Large intestine (tissue), 3 donors: ENCODE measurements at regions not wholly inside any gene's neighbourhood (a gene's known extent, or its start where the extent isn't known, plus 50 kb on each side); places are given as distances from the start of the nearest gene placed in this dataset.

ENCODE experiments used
- DNase-seq, 2 donors: peaks; one replicate each; pipeline versions ENCODE4 v3.0.0 to v3.0.0-alpha.2; 2013
- H3K27ac ChIP-seq: one replicate; pipeline ENCODE4 v1.5.1; 2013; ENCODE audit warnings: low read length
- H3K27me3 ChIP-seq: 2 replicates; pipeline ENCODE4 v1.6.1; 2013; ENCODE audit warnings: low read length; ENCODE audit not compliant: control insufficient read depth, insufficient read depth
- H3K36me3 ChIP-seq: 2 replicates; pipeline ENCODE4 v1.6.1; 2013; ENCODE audit warnings: low read length; ENCODE audit not compliant: control insufficient read depth, insufficient read depth
- H3K4me1 ChIP-seq: one replicate; pipeline ENCODE4 v1.6.1; 2013; ENCODE audit warnings: low read length; ENCODE audit not compliant: control insufficient read depth, insufficient read depth
- H3K4me3 ChIP-seq: one replicate; pipeline ENCODE4 v1.5.1; 2013; ENCODE audit warnings: low read length
- H3K9me3 ChIP-seq: one replicate; pipeline ENCODE4 v1.6.1; 2013; ENCODE audit warnings: mild to moderate bottlenecking, low read depth, low read length, moderate library complexity; ENCODE audit not compliant: control insufficient read depth
- whole genome bisulfite sequencing: methylation state at CpG from one replicate; pipeline ENCODE4 v1.1.5; 2013; ENCODE audit warnings: low lambda C conversion rate; ENCODE audit not compliant: insufficient coverage; 5-methylcytosine and 5-hydroxymethylcytosine counted together

DNA sequence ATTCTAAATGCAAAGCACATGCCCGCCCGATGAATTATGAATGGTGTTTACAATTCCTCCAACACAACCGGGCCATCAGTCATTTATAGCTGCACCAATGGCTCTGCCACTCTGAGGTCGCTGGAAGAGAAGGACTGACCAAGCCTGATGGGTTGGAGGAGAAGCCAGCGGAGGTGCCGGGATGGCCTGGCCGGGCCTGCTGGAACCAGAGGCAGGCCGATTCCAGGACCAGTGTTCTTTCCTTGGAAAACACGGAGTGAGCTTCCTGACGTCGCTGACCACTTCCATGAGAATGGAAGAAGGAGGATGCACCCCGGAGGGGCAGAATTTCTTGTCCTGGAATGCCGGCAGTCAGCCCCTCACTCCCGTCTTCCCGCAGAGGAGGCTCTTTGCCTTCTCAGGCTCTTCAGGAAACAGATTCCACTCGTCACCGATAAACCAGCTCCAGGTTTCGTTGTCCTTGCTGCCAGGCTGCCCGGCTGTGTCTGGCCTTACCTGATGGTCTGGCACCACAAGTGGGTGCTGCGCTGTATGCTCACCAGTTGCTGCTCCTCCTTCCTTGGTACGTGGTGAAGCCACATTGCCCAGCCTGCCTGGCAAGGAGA is 358.5 kb upstream of the SFSWAP start:
- no peak for DNase-seq
- Histone ChIP-seq H3K4me3 (no peak overlapping the region), H3K27me3 (peaks cover 4% of the 10 kb centered on the region), H3K27ac (no peak overlapping the region), H3K36me3 (no peaks in the 10 kb centered on the region), H3K4me1 (no peaks in the 10 kb centered on the region), H3K9me3 (no peaks in the 10 kb centered on the region)
- WGBS: no CpG with 5 or more reads among the region's 21 CpGs

GRCh38 chr12:131353376-131353775 is 357.5 kb upstream of the SFSWAP start:
- H3K9me3 ChIP-seq: no peaks in the 10 kb centered on the region
- peaks cover 4% of the 10 kb centered on the region for H3K27me3 ChIP-seq
- H3K4me1 ChIP-seq: no peaks in the 10 kb centered on the region
- no peaks in the 10 kb centered on the region for H3K36me3 ChIP-seq
- H3K27ac ChIP-seq: no peak overlapping the region
- DNase-seq: no peak
- H3K4me3 ChIP-seq: no peak overlapping the region
- no CpG with 5 or more reads among the region's 2 CpGs for WGBS

DNA sequence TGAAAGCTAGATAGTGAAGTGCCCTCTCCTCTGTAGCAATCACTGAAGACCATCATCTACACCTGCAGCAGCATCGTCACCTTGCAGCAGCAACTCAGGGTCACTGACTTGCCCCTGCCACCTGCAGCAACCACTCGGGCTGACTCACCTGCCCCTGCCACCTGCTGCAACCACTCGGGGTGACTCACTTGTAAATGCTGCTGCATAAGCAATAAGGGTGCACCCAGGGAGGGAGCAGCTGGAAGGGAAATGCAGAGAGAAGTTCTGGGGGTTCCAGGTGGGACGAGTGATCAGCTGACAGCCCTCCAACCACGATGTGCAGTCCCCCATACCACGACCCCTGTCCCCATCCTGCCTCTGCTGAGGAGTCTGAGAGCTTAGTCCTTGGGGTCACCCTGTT is 357.1 kb upstream of the SFSWAP start:
- no CpG with 5 or more reads among the region's 6 CpGs for WGBS
- Histone ChIP-seq H3K4me1 (no peaks in the 10 kb centered on the region), H3K36me3 (no peaks in the 10 kb centered on the region), H3K9me3 (no peaks in the 10 kb centered on the region), H3K27me3 (peaks cover 4% of the 10 kb centered on the region), H3K27ac (no peak overlapping the region), H3K4me3 (no peak overlapping the region)
- no peak for DNase-seq

DNA sequence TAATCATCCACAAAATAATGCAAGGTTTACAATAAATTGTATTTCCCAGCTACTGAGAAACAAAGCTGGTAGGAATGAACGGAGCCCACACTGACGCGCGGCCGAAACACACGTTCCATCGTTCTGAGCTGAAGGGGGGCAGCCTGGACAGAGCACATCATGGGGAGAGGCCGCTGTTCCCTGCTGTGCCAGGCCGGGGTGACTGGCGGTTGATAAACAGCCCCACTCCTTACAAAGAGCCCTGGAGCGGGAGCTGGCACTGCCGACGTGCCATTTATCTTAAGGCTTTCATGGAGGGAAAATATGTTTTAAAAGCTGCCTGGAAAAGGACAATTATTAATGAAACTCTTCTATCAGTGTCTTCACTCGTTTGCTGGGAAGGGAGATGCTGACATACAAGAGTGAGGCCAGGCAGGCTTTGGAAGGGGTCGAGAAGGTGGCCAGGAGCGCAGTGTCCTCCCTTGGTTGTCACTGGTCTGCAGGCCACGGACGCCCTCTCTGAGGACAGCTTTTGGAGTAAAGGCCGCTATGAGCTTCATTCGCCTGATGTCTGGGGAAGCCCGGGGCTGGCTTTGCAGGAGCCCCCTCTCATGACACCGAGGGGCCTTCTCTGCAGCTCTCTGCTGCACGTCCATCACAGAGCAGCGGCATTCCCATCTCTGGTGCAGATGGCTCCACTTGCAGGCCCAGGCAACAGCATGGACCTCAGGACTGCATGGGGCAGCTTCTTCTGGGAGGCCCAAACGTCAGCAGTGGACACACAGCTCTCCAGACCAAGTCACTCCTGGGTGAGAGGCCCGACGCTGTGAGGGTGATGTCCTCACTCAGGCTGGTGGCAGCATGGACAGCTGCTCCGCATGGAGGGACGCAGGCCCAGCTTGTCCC is 355.3 kb upstream of the SFSWAP start:
- no peaks in the 10 kb centered on the region for H3K27me3 ChIP-seq
- H3K4me3 ChIP-seq: no peak overlapping the region
- H3K9me3 ChIP-seq: no peaks in the 10 kb centered on the region
- DNase-seq: no peak
- no peaks in the 10 kb centered on the region for H3K36me3 ChIP-seq
- H3K27ac ChIP-seq: no peak overlapping the region
- WGBS: 92% methylated on average over 2 of the region's 29 CpGs
- no peaks in the 10 kb centered on the region for H3K4me1 ChIP-seq

DNA sequence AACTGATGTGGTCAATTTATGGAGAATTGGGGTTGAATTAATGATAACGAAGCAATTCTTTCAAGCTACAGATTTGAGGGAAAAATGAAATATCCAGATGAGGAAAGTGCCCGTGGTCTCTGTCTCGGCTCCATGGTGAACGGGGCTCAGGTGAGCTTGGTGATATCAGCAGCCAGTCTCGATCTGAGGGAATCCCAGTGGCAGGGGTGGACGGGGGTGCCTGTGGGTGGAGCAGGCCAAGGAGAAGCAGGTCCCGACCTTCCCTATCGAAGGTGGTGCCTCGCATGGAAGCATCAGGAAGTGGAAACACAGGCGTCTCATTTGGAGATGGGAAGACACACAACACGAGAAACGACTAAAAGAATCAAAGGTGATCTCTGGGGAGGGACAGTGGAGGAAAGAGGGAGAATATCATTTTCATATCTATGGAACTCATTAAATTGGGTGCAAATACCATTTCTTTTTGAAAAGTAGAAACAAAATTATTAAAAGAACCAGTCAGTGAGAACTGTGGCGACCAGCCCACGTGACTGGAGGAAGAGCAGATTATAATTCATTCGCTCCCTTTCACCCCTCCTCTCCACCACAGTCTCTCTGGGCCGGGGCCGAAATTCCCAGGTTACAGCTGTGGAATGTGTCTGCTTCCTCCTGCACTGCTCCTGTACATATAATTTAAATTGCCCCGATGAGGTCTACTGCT is 354.3 kb upstream of the SFSWAP start:
- no CpG with 5 or more reads among the region's 18 CpGs for WGBS
- no peak for DNase-seq
- no peaks in the 10 kb centered on the region for H3K4me1 ChIP-seq
- H3K27ac ChIP-seq: no peak overlapping the region
- no peaks in the 10 kb centered on the region for H3K27me3 ChIP-seq
- no peak overlapping the region for H3K4me3 ChIP-seq
- H3K36me3 ChIP-seq: no peaks in the 10 kb centered on the region
- no peaks in the 10 kb centered on the region for H3K9me3 ChIP-seq

DNA sequence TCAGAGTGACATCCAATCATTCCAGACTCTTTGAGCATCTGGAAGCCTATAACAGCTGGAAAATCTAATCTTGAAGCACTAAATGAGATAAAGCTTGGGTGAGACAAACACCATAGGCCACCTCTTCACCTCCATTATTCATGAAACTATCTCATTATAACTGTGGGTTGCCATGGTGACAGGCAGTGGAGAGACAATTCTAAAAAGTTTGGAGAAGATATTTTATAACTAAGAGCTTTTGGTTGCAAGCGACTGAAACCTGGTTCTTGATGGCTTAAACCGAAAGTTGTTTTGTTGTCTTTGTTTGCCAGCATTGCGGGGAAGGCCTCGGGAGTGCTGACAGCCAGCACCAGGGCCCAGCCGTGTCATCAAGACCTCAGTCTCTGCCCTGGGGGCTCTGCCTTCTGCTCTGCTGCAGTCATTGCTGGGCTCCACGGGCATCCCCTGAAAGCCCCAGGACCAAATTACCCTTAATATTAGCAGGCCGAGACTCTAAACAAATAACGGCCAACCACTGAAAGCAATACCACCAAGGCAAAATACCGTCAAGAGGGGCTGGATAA is 353.6 kb upstream of the SFSWAP start:
- Histone ChIP-seq H3K27me3 (no peaks in the 10 kb centered on the region), H3K4me1 (no peaks in the 10 kb centered on the region), H3K4me3 (no peak overlapping the region), H3K36me3 (no peaks in the 10 kb centered on the region), H3K27ac (no peak overlapping the region), H3K9me3 (no peaks in the 10 kb centered on the region)
- WGBS: no CpG with 5 or more reads among the region's 9 CpGs
- no peak for DNase-seq

DNA sequence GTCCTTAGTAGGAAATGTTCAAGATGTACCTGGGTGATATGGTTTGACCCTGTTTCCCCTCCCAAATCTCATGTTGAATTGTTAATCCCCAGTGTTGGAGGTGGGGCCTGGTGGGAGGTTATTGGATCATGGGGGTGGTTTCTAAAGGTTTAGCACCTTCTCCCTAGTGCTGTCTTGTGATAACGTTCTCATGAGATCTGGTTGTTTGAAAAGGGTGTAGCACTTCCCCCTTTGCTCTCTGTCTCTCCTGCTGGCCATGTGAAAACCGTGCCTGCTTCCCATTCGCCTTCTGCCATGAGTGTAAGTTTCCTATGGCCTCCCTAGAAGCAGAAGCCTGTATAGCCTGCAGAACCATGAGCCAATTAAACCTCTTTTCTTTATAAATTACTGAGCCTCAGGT is 353.0 kb upstream of the SFSWAP start:
- H3K36me3 ChIP-seq: no peaks in the 10 kb centered on the region
- H3K4me1 ChIP-seq: no peaks in the 10 kb centered on the region
- no peak overlapping the region for H3K27ac ChIP-seq
- no peaks in the 10 kb centered on the region for H3K27me3 ChIP-seq
- no peaks in the 10 kb centered on the region for H3K9me3 ChIP-seq
- WGBS: no CpG with 5 or more reads among the region's 3 CpGs
- no peak overlapping the region for H3K4me3 ChIP-seq
- no peak for DNase-seq

- Histone ChIP-seq H3K27me3 (no peaks in the 10 kb centered on the region), H3K9me3 (peaks cover 4% of the 10 kb centered on the region), H3K36me3 (no peaks in the 10 kb centered on the region), H3K27ac (no peak overlapping the region), H3K4me1 (no peaks in the 10 kb centered on the region), H3K4me3 (no peak overlapping the region)
- DNase-seq: no peak
- WGBS: no CpG with 5 or more reads among the region's 12 CpGs
These were observed 348.3 kb upstream of the SFSWAP start for GRCh38 chr12:131362291-131363211.

DNA sequence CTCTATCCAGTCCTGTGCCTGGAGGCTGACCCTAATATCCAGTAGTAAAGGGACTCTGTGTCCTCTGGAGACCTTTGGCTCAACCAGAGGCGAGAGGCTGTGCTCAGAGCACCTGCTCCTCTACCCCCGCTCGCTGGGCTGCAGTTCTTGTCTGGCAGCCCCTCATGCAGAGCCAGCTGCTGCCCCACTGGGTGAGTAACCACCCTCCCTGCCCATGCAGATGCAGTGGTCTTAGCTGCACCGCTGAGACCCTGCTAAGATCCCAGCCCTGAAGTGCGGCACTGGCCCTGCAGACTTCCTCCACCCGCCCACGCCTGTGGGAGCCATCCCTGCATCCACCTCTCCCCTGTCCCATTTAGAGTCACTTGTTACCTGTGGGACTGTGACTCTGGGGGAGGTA is 347.5 kb upstream of the SFSWAP start:
- H3K27me3 ChIP-seq: no peaks in the 10 kb centered on the region
- H3K4me3 ChIP-seq: no peak overlapping the region
- no peaks in the 10 kb centered on the region for H3K36me3 ChIP-seq
- H3K27ac ChIP-seq: no peak overlapping the region
- no CpG with 5 or more reads among the region's 7 CpGs for WGBS
- peaks cover 4% of the 10 kb centered on the region for H3K9me3 ChIP-seq
- no peak for DNase-seq
- no peaks in the 10 kb centered on the region for H3K4me1 ChIP-seq
